Activated CD4-positive, CD25-positive, alpha-beta regulatory T cell treated with anti-CD3 and anti-CD28 coated beads, Interleukin-2, amount 50 U/mL, for 16 hours (primary cell): ENCODE measurements at regions not wholly inside any gene's neighbourhood (a gene's known extent, or its start where the extent isn't known, plus 50 kb on each side); places are given as distances from the start of the nearest gene placed in this dataset.

Source experiments
- DNase-seq: peaks from one replicate; pipeline ENCODE4 v3.0.0-alpha.2; 2020; ENCODE audit warnings: low read depth, low spot score

DNA sequence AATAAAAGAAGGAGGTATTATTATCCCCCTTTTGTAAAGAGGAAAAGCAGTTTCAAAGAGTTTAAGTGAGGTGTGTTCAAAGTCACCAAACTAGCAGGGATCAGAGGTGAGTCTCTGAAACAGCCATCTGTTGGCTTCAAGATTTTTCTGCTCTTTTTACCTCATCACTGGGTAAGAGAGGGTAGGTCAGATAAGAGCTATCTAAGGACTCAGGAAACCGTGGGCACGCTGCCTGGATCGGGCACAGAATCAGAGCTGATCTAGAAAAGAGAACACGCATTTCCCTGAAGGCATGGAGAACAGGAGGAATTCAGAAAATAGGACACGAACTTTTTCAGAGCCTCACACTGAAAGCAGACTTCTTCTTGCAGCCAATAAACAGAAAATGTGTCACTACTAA is 65.8 kb upstream of the LY86 start:
- DNase-seq = no peak

DNA sequence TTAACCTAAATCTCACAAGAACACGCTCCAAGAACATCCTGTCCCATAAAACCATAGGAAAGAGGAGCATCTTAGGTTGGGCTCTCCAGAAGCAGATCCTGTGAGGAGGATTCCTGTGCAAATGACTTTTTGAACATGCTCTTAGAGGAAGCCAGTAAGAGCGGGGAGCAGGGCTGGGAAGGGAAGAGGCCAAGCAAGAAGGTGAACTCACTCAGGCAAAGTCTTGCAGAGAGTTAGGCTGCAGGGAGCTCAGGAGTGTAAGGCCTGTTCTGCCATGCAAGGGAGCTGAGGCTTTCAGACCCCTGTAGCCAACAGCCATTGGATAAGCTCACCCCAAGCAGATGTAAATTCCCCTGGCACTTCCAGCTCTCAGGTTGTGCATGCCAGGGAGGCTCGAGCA is 63.6 kb upstream of the LY86 start:
- no peak for DNase-seq

DNA sequence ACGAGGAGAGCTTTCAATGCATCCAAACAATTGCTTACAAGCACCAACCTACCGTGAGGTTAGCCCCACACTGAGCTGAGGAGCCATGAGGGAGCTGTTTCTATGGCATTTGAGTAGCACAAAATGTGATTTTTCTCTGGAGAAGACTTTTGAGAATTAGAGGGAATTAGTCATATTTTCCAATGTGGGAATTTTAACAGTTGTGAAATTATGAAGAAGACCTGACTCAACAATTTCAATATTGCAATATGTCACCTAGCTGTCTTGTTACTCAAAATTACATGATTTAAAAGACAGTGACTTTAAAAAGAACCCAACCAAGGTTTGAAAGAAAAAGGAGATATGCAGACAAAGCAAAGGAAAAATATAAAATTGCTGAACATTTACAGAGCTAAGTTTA is 62.6 kb upstream of the LY86 start:
- no peak for DNase-seq

DNA sequence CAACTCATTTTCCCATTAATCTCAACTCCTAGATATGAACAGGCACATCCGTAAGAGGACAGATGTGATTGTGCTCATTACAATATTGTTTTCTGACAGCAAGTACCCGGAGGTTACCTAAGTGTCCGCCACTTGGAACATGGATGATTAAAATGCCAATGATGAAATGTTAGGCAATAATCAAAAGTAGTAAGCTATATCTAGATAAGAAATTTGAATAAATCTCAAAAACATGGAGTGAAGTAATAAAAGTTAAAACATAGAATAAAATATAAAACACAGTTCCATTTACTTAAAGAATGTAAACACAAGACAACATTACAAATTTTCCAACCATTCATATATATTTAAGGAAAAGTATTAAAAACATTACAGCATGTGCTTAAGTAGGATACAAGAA is 59.2 kb upstream of the LY86 start:
- no peak for DNase-seq

DNA sequence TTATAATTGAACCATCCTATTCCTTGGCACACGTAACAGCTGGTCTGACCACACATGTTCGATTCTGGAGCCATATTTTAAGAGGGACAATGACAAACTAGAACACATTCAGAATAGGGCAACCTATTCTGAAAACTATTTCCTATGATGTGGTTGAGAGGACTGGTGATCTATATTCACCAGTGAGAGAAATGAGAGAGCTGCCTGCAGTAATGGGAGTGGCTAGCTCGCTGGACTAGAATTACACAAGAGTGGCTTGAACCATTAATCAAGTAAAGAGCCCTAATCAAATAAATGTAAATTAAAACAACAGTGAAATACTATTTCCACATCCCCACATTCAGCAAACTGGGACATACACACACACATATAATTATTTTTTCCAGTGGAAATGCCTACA is 55.3 kb upstream of the LY86 start:
- no peak for DNase-seq

DNA sequence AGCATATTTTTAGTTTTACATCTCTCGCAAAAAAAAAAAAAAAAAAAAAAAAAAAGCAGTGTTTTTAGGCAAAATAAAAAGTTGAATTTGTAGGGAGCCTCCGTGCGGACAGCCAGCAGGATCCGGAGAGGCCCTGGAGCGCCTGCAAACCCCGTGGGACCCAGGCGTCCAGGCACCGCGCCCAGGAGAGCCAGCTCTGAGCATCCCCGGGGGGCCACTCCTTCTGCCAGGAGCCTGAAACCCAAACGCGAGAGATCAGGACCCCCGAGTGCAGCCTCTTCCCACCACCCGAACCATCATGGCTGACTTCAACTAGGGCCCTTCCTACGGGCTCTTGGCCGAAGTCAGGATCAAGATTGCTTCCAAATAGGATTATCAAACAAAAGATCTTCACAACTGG is 54.1 kb upstream of the LY86 start:
- DNase-seq = no peak

DNA sequence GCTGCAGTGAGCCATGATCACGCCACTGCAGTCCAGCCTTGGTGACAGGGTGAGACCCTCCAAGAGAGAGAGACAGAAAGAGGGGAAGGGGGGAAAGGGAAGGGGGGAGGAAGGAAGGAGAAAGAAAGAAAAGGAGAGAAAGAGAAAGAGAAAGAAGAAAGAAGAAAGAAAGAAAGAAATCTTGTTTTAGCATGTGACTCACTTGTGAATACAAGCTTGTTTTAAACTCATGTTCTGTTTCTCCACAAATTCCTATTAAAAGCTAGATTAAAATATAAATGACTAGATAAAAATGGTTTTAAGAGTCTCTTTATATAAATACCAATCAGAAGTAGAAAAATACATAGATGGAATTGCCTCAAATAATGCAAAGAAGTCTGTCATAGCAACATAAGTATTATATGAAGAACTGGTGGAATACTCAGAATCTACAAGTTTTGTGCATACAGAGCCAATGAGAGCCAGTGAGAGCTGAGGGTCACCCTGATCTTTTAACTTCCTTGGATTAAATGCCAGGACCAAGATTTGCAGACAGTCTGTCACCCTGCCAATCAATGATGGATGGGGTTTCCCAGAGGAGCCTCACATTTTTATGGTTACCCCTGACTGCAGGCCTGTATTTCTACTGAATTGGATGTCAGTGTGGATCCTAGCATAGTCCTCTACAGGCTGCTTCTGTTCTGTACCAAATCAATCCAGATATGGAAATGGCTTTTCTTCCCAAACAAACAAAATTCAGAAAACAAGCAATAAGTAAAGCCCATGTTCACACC is 50.8 kb upstream of the LY86 start:
- DNase-seq = no peak

DNA sequence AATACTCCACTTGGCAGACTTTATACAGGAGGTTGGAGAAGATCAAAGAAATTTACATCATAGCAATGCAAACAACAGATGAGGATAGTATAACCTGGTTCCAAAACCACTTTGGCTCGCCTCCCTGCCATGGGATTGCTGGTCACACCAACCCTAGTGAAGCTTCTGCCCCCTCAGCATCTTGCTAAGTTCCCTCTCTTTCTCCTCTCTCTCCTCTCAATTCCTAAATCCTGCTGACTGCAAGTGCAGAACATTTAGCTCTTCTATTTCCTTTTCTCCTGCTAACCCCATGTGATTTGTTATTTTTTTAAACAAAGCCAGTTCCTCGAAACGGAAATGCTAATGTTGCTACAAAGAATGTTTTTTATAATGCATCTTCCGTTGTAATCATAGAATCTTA is 50.3 kb upstream of the LY86 start:
- DNase-seq = no peak
